Testis (tissue), 2 donors: ENCODE measurements at regions not wholly inside any gene's neighbourhood (a gene's known extent, or its start where the extent isn't known, plus 50 kb on each side); places are given as distances from the start of the nearest gene placed in this dataset.

Experiments
- POLR2A ChIP-seq: fragments of 450-650 bp; IDR thresholded peaks from one replicate; pipeline ENCODE4 v1.6.1; 2017; ENCODE audit warnings: antibody characterized with exemption, mild to moderate bottlenecking, moderate library complexity
- TF ChIP-seq, protein P1 (sequence below), 3 experiments: fragments of 450-650 bp in 2 of 3; fragments of 200-600 bp in 1 of 3; sonication (generic) in 1 of 3; IDR thresholded peaks; one replicate each; pipeline ENCODE4 v1.5.1; 2016 to 2019; ENCODE audit warnings: antibody characterized with exemption in 3 of 3, mild to moderate bottlenecking in 2 of 3, moderate library complexity in 1 of 3

DNA sequence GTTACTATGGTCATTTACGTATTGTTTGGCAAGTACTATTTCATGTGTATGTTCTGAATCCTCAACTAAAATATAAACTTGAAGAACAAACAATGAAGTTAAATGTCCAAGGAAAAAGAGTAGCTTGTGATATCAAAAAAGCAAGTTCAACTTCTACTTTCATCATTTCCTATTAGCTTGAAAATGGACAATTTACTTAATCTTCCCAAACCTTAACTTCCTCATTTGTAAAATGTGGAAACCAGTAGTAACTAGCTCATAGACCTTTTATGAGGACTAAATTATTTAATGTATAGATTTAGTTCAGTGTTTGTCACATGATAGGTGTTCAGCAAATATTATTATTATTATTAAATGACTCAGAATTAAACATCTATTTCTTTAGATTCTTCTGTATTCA, 276.8 kb upstream of the TET2 start:
- TF ChIP-seq, protein P1, sequence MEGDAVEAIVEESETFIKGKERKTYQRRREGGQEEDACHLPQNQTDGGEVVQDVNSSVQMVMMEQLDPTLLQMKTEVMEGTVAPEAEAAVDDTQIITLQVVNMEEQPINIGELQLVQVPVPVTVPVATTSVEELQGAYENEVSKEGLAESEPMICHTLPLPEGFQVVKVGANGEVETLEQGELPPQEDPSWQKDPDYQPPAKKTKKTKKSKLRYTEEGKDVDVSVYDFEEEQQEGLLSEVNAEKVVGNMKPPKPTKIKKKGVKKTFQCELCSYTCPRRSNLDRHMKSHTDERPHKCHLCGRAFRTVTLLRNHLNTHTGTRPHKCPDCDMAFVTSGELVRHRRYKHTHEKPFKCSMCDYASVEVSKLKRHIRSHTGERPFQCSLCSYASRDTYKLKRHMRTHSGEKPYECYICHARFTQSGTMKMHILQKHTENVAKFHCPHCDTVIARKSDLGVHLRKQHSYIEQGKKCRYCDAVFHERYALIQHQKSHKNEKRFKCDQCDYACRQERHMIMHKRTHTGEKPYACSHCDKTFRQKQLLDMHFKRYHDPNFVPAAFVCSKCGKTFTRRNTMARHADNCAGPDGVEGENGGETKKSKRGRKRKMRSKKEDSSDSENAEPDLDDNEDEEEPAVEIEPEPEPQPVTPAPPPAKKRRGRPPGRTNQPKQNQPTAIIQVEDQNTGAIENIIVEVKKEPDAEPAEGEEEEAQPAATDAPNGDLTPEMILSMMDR (IDR thresholded peaks at IDR 0.05), result no peak
- TF ChIP-seq POLR2A, result no peak
